ENCODE measurements at regions not wholly inside any gene's neighbourhood (a gene's known extent, or its start where the extent isn't known, plus 50 kb on each side); places are given as distances from the start of the nearest gene placed in this dataset.

GRCh38 chr2:144663207-144663606, 143.3 kb upstream of the ZEB2 start:
- ATAC-seq = no peak
- TF ChIP-seq SNAI2 (CRISPR knock-in tag; IDR thresholded peaks at IDR 0.05) = no peak
- no peak for TF ChIP-seq ZNF70 (CRISPR knock-in tag; IDR thresholded peaks at IDR 0.05)
- no peak for TF ChIP-seq CSDC2 (CRISPR knock-in tag; IDR thresholded peaks at IDR 0.05)
- no peak for TF ChIP-seq CREB5 (CRISPR knock-in tag; IDR thresholded peaks at IDR 0.05; ENCODE audit: low read depth)
- TF ChIP-seq GLIS3 (CRISPR knock-in tag; IDR thresholded peaks at IDR 0.05) = no peak
- no peak for TF ChIP-seq ARNTL (CRISPR knock-in tag; IDR thresholded peaks at IDR 0.05; ENCODE audit: borderline replicate concordance, low read depth)

GRCh38 chr2:144660518-144661316, 140.8 kb upstream of the ZEB2 start:
- TF ChIP-seq GLIS3 (CRISPR knock-in tag; IDR thresholded peaks at IDR 0.05) (no peak), CREB5 (CRISPR knock-in tag; IDR thresholded peaks at IDR 0.05; ENCODE audit: low read depth) (no peak), POU6F1 (CRISPR knock-in tag; IDR thresholded peaks at IDR 0.05; ENCODE audit: borderline replicate concordance, low read depth) (no peak), OSR1 (CRISPR knock-in tag; IDR thresholded peaks at IDR 0.05) (no peak), PPARA (CRISPR knock-in tag; IDR thresholded peaks at IDR 0.05; ENCODE audit: borderline replicate concordance) (no peak), CSRNP3 (CRISPR knock-in tag; IDR thresholded peaks at IDR 0.05) (no peak), TSHZ2 (CRISPR knock-in tag; IDR thresholded peaks at IDR 0.05) (no peak), SNAI2 (CRISPR knock-in tag; IDR thresholded peaks at IDR 0.05) (no peak), TOX (CRISPR knock-in tag; IDR thresholded peaks at IDR 0.05; ENCODE audit: borderline replicate concordance) (no peak), RARB (CRISPR knock-in tag; IDR thresholded peaks at IDR 0.05) (no peak), CSDC2 (CRISPR knock-in tag; IDR thresholded peaks at IDR 0.05) (no peak), ZFP3 (CRISPR knock-in tag; IDR thresholded peaks at IDR 0.05) (no peak), ARNTL (CRISPR knock-in tag; IDR thresholded peaks at IDR 0.05; ENCODE audit: borderline replicate concordance, low read depth) (no peak), TCF4 (CRISPR knock-in tag; IDR thresholded peaks at IDR 0.05; ENCODE audit: borderline replicate concordance) (no peak), ZNF70 (CRISPR knock-in tag; IDR thresholded peaks at IDR 0.05) (no peak), ESRRG (CRISPR knock-in tag; IDR thresholded peaks at IDR 0.05) (no peak), ZFP30 (CRISPR knock-in tag; IDR thresholded peaks at IDR 0.05) (no peak)
- ATAC-seq = 0 out of 3 replicates have a peak, but pooled peaks have one; percentile 51

- no peak for ATAC-seq
- TF ChIP-seq POU6F1 (CRISPR knock-in tag; IDR thresholded peaks at IDR 0.05; ENCODE audit: borderline replicate concordance, low read depth) = no peak
- TF ChIP-seq TSHZ2 (CRISPR knock-in tag; IDR thresholded peaks at IDR 0.05) = no peak
- TF ChIP-seq ZC3H10 (CRISPR knock-in tag; IDR thresholded peaks at IDR 0.05) = no peak
- TF ChIP-seq ZNF565 (CRISPR knock-in tag; conservative IDR thresholded peaks at IDR 0.05; ENCODE audit: low read depth) = no peak
- TF ChIP-seq PPARA (CRISPR knock-in tag; IDR thresholded peaks at IDR 0.05; ENCODE audit: borderline replicate concordance) = no peak
- no peak for TF ChIP-seq TOX (CRISPR knock-in tag; IDR thresholded peaks at IDR 0.05; ENCODE audit: borderline replicate concordance)
- no peak for TF ChIP-seq CSDC2 (CRISPR knock-in tag; IDR thresholded peaks at IDR 0.05)
- no peak for TF ChIP-seq TCF4 (CRISPR knock-in tag; IDR thresholded peaks at IDR 0.05; ENCODE audit: borderline replicate concordance)
- no peak for TF ChIP-seq SNAI2 (CRISPR knock-in tag; IDR thresholded peaks at IDR 0.05)
- TF ChIP-seq CSRNP3 (CRISPR knock-in tag; IDR thresholded peaks at IDR 0.05) = no peak
- no peak for TF ChIP-seq ESRRG (CRISPR knock-in tag; IDR thresholded peaks at IDR 0.05)
These were observed 139.9 kb upstream of the ZEB2 start for GRCh38 chr2:144659731-144660275.
